Neural progenitor cell (in vitro differentiated cells): ENCODE measurements at regions not wholly inside any gene's neighbourhood (a gene's known extent, or its start where the extent isn't known, plus 50 kb on each side); places are given as distances from the start of the nearest gene placed in this dataset.

Source experiments
- DNase-seq: peaks from one replicate; pipeline ENCODE4 v3.0.0-alpha.2; 2016; ENCODE audit warnings: low spot score
- H2AFZ ChIP-seq: fragments of 200-600 bp; sonication (generic); replicated peaks from 2 replicates; pipeline ENCODE4 v1.6.1; 2016; ENCODE audit warnings: antibody characterized with exemption
- H3F3A ChIP-seq: fragments of 200-600 bp; sonication (generic); 2 replicates; pipeline ENCODE4 v1.6.1; 2016; ENCODE audit warnings: antibody characterized with exemption, low read depth
- H3K27ac ChIP-seq: fragments of 200-600 bp; sonication (generic); 2 replicates; pipeline ENCODE4 v1.5.1; 2016; ENCODE audit warnings: mild to moderate bottlenecking
- H3K27me3 ChIP-seq: fragments of 200-600 bp; sonication (generic); 2 replicates; pipeline ENCODE4 v1.6.1; 2016; ENCODE audit warnings: mild to moderate bottlenecking, moderate library complexity
- H3K36me3 ChIP-seq: fragments of 200-600 bp; sonication (generic); 2 replicates; pipeline ENCODE4 v1.5.1; 2016
- H3K4me1 ChIP-seq: fragments of 200-600 bp; sonication (generic); 2 replicates; pipeline ENCODE4 v1.6.1; 2016; ENCODE audit warnings: mixed run types
- H3K4me2 ChIP-seq: fragments of 200-600 bp; sonication (generic); 2 replicates; pipeline ENCODE4 v1.6.1; 2016
- H3K4me3 ChIP-seq: fragments of 200-600 bp; sonication (generic); 2 replicates; pipeline ENCODE4 v1.5.1; 2016
- H3K79me2 ChIP-seq: fragments of 200-600 bp; sonication (generic); 2 replicates; pipeline ENCODE4 v1.6.1; 2016; ENCODE audit warnings: low read depth
- H3K9ac ChIP-seq: fragments of 200-600 bp; sonication (generic); 2 replicates; pipeline ENCODE4 v1.6.1; 2016
- H3K9me3 ChIP-seq: fragments of 200-600 bp; sonication (generic); 2 replicates; pipeline ENCODE4 v1.5.1; 2016; ENCODE audit warnings: low read depth
- H4K20me1 ChIP-seq: fragments of 200-600 bp; sonication (generic); 2 replicates; pipeline ENCODE4 v1.6.1; 2016; ENCODE audit warnings: low read depth
- H3K27ac Mint-ChIP-seq: 3 replicates; pipeline ENCODE4 v1.8.0; 2021; ENCODE audit warnings: mixed read lengths
- H3K27me3 Mint-ChIP-seq: 2 replicates; pipeline ENCODE4 v1.8.0; 2022; ENCODE audit warnings: low read depth, mild to moderate bottlenecking, inconsistent platforms, moderate library complexity, mixed read lengths; ENCODE audit not compliant: insufficient read depth
- H3K36me3 Mint-ChIP-seq: 3 replicates; pipeline ENCODE4 v1.8.0; 2021; ENCODE audit warnings: mixed read lengths
- H3K4me1 Mint-ChIP-seq: 3 replicates; pipeline ENCODE4 v1.8.0; 2021; ENCODE audit warnings: mixed read lengths
- H3K4me3 Mint-ChIP-seq: 3 replicates; pipeline ENCODE4 v1.8.0; 2021; ENCODE audit warnings: mild to moderate bottlenecking, moderate library complexity, mixed read lengths
- H3K9me3 Mint-ChIP-seq: 3 replicates; pipeline ENCODE4 v1.8.0; 2020; ENCODE audit warnings: mixed read lengths
- EZH2 ChIP-seq: fragments of 200-600 bp; sonication (generic); IDR thresholded peaks from 2 replicates; pipeline ENCODE4 v1.6.1; 2017; ENCODE audit warnings: antibody characterized with exemption, mild to moderate bottlenecking, moderate library complexity
- EZH2phosphoT487 ChIP-seq: fragments of 200-600 bp; sonication (generic); IDR thresholded peaks from 2 replicates; pipeline ENCODE4 v1.6.1; 2017; ENCODE audit warnings: antibody characterized with exemption
- TF ChIP-seq, protein P1 (sequence below): fragments of 200-600 bp; sonication (generic); IDR thresholded peaks from 2 replicates; pipeline ENCODE4 v1.5.1; 2017; ENCODE audit warnings: antibody characterized with exemption, mild to moderate bottlenecking

DNA sequence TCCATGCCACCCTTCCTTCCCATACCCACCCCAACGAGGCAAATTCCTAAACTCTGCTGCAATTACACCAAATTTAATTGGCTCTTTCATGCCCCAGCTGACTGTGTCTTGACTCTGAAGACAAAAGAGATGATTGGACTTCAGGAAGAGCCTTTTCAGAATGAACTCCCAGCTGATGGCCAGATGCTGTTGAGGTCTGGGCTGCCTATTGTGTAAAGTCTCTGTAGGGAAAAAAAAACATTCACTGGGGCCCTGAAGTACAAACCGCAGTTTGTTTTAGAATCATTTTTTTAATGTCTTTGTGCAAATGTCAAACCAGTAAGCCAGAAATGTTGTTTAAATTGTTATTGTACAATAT is 174.8 kb downstream of the HHIP start:
- Mint-ChIP-seq H3K27ac (no peak overlapping the region), H3K27me3 (peaks cover 2% of the 10 kb centered on the region), H3K4me1 (peaks cover 10% of the 10 kb centered on the region), H3K4me3 (no peak overlapping the region), H3K9me3 (no peaks in the 10 kb centered on the region), H3K36me3 (no peaks in the 10 kb centered on the region)
- Histone ChIP-seq H3K79me2 (no peaks in the 10 kb centered on the region), H3K9me3 (no peaks in the 10 kb centered on the region), H4K20me1 (no peaks in the 10 kb centered on the region), H3K4me3 (no peak overlapping the region), H3F3A (no peaks in the 10 kb centered on the region), H3K4me2 (peak overlapping the region; percentile 20), H3K36me3 (no peaks in the 10 kb centered on the region), H3K27me3 (no peaks in the 10 kb centered on the region), H3K9ac (no peak overlapping the region), H3K4me1 (peaks cover 10% of the 10 kb centered on the region), H3K27ac (no peak overlapping the region), H2AFZ (no peak overlapping the region)
- peak; percentile 59 for DNase-seq
- TF ChIP-seq EZH2 = no peak
- TF ChIP-seq, protein P1, sequence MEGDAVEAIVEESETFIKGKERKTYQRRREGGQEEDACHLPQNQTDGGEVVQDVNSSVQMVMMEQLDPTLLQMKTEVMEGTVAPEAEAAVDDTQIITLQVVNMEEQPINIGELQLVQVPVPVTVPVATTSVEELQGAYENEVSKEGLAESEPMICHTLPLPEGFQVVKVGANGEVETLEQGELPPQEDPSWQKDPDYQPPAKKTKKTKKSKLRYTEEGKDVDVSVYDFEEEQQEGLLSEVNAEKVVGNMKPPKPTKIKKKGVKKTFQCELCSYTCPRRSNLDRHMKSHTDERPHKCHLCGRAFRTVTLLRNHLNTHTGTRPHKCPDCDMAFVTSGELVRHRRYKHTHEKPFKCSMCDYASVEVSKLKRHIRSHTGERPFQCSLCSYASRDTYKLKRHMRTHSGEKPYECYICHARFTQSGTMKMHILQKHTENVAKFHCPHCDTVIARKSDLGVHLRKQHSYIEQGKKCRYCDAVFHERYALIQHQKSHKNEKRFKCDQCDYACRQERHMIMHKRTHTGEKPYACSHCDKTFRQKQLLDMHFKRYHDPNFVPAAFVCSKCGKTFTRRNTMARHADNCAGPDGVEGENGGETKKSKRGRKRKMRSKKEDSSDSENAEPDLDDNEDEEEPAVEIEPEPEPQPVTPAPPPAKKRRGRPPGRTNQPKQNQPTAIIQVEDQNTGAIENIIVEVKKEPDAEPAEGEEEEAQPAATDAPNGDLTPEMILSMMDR = no peak
- TF ChIP-seq EZH2phosphoT487 = no peak

GRCh38 chr4:144831971-144832370 is 186.0 kb downstream of the HHIP start:
- no peak overlapping the region for H3K27ac ChIP-seq
- no peak overlapping the region for H2AFZ ChIP-seq
- no peaks in the 10 kb centered on the region for H3K36me3 ChIP-seq
- H3K9ac ChIP-seq = no peak overlapping the region
- no peaks in the 10 kb centered on the region for H3K9me3 ChIP-seq
- no peak for DNase-seq
- Mint-ChIP-seq H3K27me3 (no peaks in the 10 kb centered on the region), H3K36me3 (no peaks in the 10 kb centered on the region), H3K9me3 (no peaks in the 10 kb centered on the region), H3K27ac (no peak overlapping the region), H3K4me1 (no peaks in the 10 kb centered on the region), H3K4me3 (no peak overlapping the region)
- no peaks in the 10 kb centered on the region for H4K20me1 ChIP-seq
- no peaks in the 10 kb centered on the region for H3K79me2 ChIP-seq
- no peaks in the 10 kb centered on the region for H3F3A ChIP-seq
- no peak overlapping the region for H3K4me3 ChIP-seq
- H3K4me1 ChIP-seq = no peaks in the 10 kb centered on the region
- no peak overlapping the region for H3K4me2 ChIP-seq
- no peaks in the 10 kb centered on the region for H3K27me3 ChIP-seq
- no peak for TF ChIP-seq EZH2
- no peak for TF ChIP-seq EZH2phosphoT487
- TF ChIP-seq, protein P1 = no peak

DNA sequence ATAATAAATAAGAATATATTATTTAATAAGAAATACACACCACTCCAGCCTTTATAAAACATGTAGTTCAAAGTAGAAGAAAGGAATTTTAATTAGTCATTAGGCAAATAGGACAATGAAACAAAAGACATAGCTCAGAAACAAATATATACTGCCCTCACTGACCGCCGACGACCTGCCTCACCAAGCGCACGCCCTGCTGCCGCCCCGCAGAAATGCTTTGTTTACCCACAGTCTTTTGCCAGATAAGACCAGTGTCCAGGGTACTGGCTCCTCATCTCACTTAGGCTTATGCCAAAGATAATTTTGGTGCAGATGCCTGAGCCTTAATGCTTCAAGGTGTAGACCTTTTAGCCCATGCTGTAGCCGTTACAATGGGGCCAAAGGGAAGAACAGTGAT is 199.5 kb downstream of the HHIP start:
- no peak overlapping the region for H2AFZ ChIP-seq
- H3K4me2 ChIP-seq = no peak overlapping the region
- TF ChIP-seq EZH2 (no peak), EZH2phosphoT487 (no peak)
- TF ChIP-seq, protein P1 = no peak
- no peak overlapping the region for H3K9ac ChIP-seq
- DNase-seq = no peak
- Mint-ChIP-seq H3K4me1 (no peaks in the 10 kb centered on the region), H3K27me3 (no peaks in the 10 kb centered on the region), H3K36me3 (no peaks in the 10 kb centered on the region), H3K4me3 (no peak overlapping the region), H3K27ac (no peak overlapping the region), H3K9me3 (peaks cover 12% of the 10 kb centered on the region)
- no peak overlapping the region for H3K27ac ChIP-seq
- no peaks in the 10 kb centered on the region for H4K20me1 ChIP-seq
- H3K9me3 ChIP-seq = no peaks in the 10 kb centered on the region
- no peaks in the 10 kb centered on the region for H3K79me2 ChIP-seq
- peaks cover 7% of the 10 kb centered on the region for H3K36me3 ChIP-seq
- H3K4me1 ChIP-seq = no peaks in the 10 kb centered on the region
- H3K4me3 ChIP-seq = no peak overlapping the region
- no peaks in the 10 kb centered on the region for H3K27me3 ChIP-seq
- H3F3A ChIP-seq = no peaks in the 10 kb centered on the region

- H3K27me3 ChIP-seq = no peaks in the 10 kb centered on the region
- no peak overlapping the region for H3K9ac ChIP-seq
- Mint-ChIP-seq H3K9me3 (no peaks in the 10 kb centered on the region), H3K27me3 (no peaks in the 10 kb centered on the region), H3K36me3 (no peaks in the 10 kb centered on the region), H3K4me3 (no peak overlapping the region), H3K27ac (no peak overlapping the region), H3K4me1 (peaks cover 5% of the 10 kb centered on the region)
- H3K4me1 ChIP-seq = peaks cover 8% of the 10 kb centered on the region
- H3K36me3 ChIP-seq = no peaks in the 10 kb centered on the region
- no peak overlapping the region for H3K4me3 ChIP-seq
- no peak overlapping the region for H3K27ac ChIP-seq
- H3K4me2 ChIP-seq = peak overlapping the region; percentile 11
- H4K20me1 ChIP-seq = no peaks in the 10 kb centered on the region
- peak overlapping the region; percentile 52 for H2AFZ ChIP-seq
- no peaks in the 10 kb centered on the region for H3F3A ChIP-seq
- no peak for DNase-seq
- no peaks in the 10 kb centered on the region for H3K9me3 ChIP-seq
- no peaks in the 10 kb centered on the region for H3K79me2 ChIP-seq
- no peak for TF ChIP-seq EZH2
- no peak for TF ChIP-seq EZH2phosphoT487
- TF ChIP-seq, protein P1 = no peak
These were observed 206.0 kb downstream of the HHIP start for GRCh38 chr4:144851948-144852347.
